HepG2 (cell line): ENCODE measurements at regions not wholly inside any gene's neighbourhood (a gene's known extent, or its start where the extent isn't known, plus 50 kb on each side); places are given as distances from the start of the nearest gene placed in this dataset.

Source experiments
- ARNTL ChIP-seq: sonication (generic); formaldehyde crosslinking; IDR thresholded peaks from 2 replicates; pipeline ENCODE4 v1.4.0; 2020; ENCODE audit warnings: mild to moderate bottlenecking, missing genetic modification reagents
- ATF7 ChIP-seq, 2 experiments: fragments of 450-650 bp in 1 of 2; sonication (generic) in 1 of 2; formaldehyde crosslinking in 1 of 2; IDR thresholded peaks; 2 replicates each; pipeline versions ENCODE4 v1.4.0 to v1.6.1; 2016 to 2020; ENCODE audit warnings: antibody characterized with exemption in 1 of 2, mild to moderate bottlenecking in 1 of 2, missing genetic modification reagents in 1 of 2
- DMTF1 ChIP-seq: sonication (generic); formaldehyde crosslinking; IDR thresholded peaks from 2 replicates; pipeline ENCODE4 v1.4.0; 2020; ENCODE audit warnings: mild to moderate bottlenecking, missing genetic modification reagents
- FOXK2 ChIP-seq: fragments of 450-650 bp; IDR thresholded peaks from 2 replicates; pipeline ENCODE4 v1.6.1; 2016
- HINFP ChIP-seq: sonication (generic); formaldehyde crosslinking; IDR thresholded peaks from 2 replicates; pipeline ENCODE4 v1.4.0; 2020; ENCODE audit warnings: low read depth, mild to moderate bottlenecking, missing genetic modification reagents
- HNRNPUL1 ChIP-seq: fragments of 200-400 bp; formaldehyde crosslinking; IDR thresholded peaks from 2 replicates; pipeline ENCODE4 v1.6.1; 2017; ENCODE audit warnings: low read depth, mild to moderate bottlenecking, low read length, moderate library complexity
- JUN ChIP-seq: sonication (generic); formaldehyde crosslinking; IDR thresholded peaks from 2 replicates; pipeline ENCODE4 v1.4.0; 2020; ENCODE audit warnings: mild to moderate bottlenecking, missing genetic modification reagents
- MED1 ChIP-seq: sonication (generic); formaldehyde crosslinking; IDR thresholded peaks from 2 replicates; pipeline ENCODE4 v1.4.0; 2020; ENCODE audit warnings: missing genetic modification reagents
- MYC ChIP-seq: sonication (generic); formaldehyde crosslinking; IDR thresholded peaks from 2 replicates; pipeline ENCODE4 v1.9.0; 2021; ENCODE audit warnings: missing genetic modification reagents, borderline replicate concordance
- NFE2 ChIP-seq: sonication (generic); formaldehyde crosslinking; IDR thresholded peaks from 2 replicates; pipeline ENCODE4 v1.4.0; 2020; ENCODE audit warnings: missing genetic modification reagents
- SNAPC4 ChIP-seq: sonication (generic); formaldehyde crosslinking; IDR thresholded peaks from 2 replicates; pipeline ENCODE4 v1.4.0; 2020; ENCODE audit warnings: mild to moderate bottlenecking, missing genetic modification reagents
- SOX6 ChIP-seq, 2 experiments: fragments of 450-650 bp in 1 of 2; sonication (generic) in 1 of 2; formaldehyde crosslinking in 1 of 2; IDR thresholded peaks; 2 replicates each; pipeline versions ENCODE4 v1.4.0 to v1.6.1; 2017 to 2020; ENCODE audit warnings: antibody characterized with exemption in 1 of 2, mild to moderate bottlenecking in 1 of 2, missing genetic modification reagents in 1 of 2
- ZNF768 ChIP-seq: sonication (generic); formaldehyde crosslinking; IDR thresholded peaks from 2 replicates; pipeline ENCODE4 v1.4.0; 2020; ENCODE audit warnings: missing genetic modification reagents
- ZNF788 ChIP-seq: sonication (generic); formaldehyde crosslinking; IDR thresholded peaks from 2 replicates; pipeline ENCODE4 v1.5.0; 2020; ENCODE audit warnings: mild to moderate bottlenecking, missing genetic modification reagents, borderline replicate concordance
- ZNF879 ChIP-seq: sonication (generic); formaldehyde crosslinking; IDR thresholded peaks from 2 replicates; pipeline ENCODE4 v1.8.1; 2023; ENCODE audit warnings: missing genetic modification reagents
- ZSCAN31 ChIP-seq: sonication (generic); formaldehyde crosslinking; IDR thresholded peaks from 2 replicates; pipeline ENCODE4 v1.5.0; 2020; ENCODE audit warnings: low read depth, mild to moderate bottlenecking, missing genetic modification reagents
- TF ChIP-seq, protein P1 (sequence below): sonication (generic); formaldehyde crosslinking; IDR thresholded peaks from 2 replicates; pipeline ENCODE4 v1.4.0; 2020; ENCODE audit warnings: missing genetic modification reagents

DNA sequence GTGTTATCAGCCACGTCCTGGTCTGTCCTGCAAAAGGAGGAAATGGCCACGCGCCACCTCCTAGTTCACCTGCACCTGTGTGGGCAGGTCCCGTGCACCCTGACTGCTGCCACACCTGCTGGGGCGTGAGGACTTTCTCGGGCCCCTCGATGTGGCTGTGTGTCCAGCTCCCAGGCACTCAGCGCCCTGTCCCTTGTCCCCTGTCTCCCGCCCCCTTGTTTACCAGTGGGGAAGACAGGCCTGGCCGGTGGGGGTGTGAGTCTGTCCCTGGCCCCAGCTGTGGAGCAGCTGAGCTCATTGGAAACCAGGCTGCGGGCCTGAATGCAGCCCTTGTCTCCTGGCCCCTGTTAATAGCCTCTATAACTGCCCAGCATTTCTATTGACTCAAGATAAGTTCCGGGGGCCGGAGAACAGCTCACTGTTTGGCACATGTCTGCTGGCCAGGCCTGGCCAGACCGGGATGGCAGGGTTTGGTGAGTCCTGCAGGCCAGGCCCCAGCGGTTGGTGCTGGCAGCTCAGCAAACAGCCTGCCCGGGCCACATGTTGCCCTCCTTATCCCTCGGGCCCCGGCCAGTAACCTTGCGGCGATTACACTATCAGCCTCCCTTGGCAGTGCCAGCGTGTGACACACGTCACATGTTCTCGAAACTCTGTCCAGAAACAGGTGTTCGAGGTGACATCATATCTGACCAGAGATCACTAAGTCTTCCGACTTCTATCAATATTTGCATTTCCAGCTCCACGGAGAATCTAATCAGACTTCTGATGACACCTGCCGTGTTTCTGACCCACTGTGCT, 52.1 kb downstream of the FOXL3 start (continued):
- no peak for TF ChIP-seq DMTF1 (CRISPR knock-in tag)
- peak; percentile 59; the same call in 1 of the 2 replicates for TF ChIP-seq SNAPC4 (CRISPR knock-in tag)
- TF ChIP-seq HNRNPUL1, result no peak
- TF ChIP-seq MYC (CRISPR knock-in tag), result peak; percentile 41
- TF ChIP-seq ARNTL (CRISPR knock-in tag), result peak; percentile 69; the same call in 1 of the 2 replicates
- TF ChIP-seq ZSCAN31 (CRISPR knock-in tag), result peak; percentile 29; the same call in 1 of the 2 replicates
- no peak for TF ChIP-seq JUN (CRISPR knock-in tag)
- TF ChIP-seq ZNF768 (CRISPR knock-in tag), result 0 out of 2 replicates have a peak, but pooled peaks have one; percentile 15
- TF ChIP-seq MED1 (CRISPR knock-in tag), result peak; percentile 59
- no peak for TF ChIP-seq NFE2 (CRISPR knock-in tag)
- TF ChIP-seq, protein P1, sequence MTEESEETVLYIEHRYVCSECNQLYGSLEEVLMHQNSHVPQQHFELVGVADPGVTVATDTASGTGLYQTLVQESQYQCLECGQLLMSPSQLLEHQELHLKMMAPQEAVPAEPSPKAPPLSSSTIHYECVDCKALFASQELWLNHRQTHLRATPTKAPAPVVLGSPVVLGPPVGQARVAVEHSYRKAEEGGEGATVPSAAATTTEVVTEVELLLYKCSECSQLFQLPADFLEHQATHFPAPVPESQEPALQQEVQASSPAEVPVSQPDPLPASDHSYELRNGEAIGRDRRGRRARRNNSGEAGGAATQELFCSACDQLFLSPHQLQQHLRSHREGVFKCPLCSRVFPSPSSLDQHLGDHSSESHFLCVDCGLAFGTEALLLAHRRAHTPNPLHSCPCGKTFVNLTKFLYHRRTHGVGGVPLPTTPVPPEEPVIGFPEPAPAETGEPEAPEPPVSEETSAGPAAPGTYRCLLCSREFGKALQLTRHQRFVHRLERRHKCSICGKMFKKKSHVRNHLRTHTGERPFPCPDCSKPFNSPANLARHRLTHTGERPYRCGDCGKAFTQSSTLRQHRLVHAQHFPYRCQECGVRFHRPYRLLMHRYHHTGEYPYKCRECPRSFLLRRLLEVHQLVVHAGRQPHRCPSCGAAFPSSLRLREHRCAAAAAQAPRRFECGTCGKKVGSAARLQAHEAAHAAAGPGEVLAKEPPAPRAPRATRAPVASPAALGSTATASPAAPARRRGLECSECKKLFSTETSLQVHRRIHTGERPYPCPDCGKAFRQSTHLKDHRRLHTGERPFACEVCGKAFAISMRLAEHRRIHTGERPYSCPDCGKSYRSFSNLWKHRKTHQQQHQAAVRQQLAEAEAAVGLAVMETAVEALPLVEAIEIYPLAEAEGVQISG (CRISPR knock-in tag), result peak; percentile 25; the same call in 1 of the 2 replicates
- no peak; the same call in 1 of the 2 replicates for TF ChIP-seq ATF7 (IDR thresholded peaks at IDR 0.05)
- TF ChIP-seq ATF7 (CRISPR knock-in tag; IDR thresholded peaks at IDR 0.05), result no peak; the same call in 1 of the 2 replicates
- TF ChIP-seq HINFP (CRISPR knock-in tag), result 0 out of 2 replicates have a peak, but pooled peaks have one; percentile 10
- no peak for TF ChIP-seq ZNF879 (CRISPR knock-in tag)
- no peak for TF ChIP-seq SOX6 (IDR thresholded peaks at IDR 0.05)
- peak; percentile 91 for TF ChIP-seq SOX6 (CRISPR knock-in tag; IDR thresholded peaks at IDR 0.05)
- TF ChIP-seq ZNF788 (CRISPR knock-in tag), result peak; percentile 56; the same call in 1 of the 2 replicates
- TF ChIP-seq FOXK2, result no peak
